ENCODE measurements at regions not wholly inside any gene's neighbourhood (a gene's known extent, or its start where the extent isn't known, plus 50 kb on each side); places are given as distances from the start of the nearest gene placed in this dataset.
"Not testable (repeated sequence)": the region's sequence is repeated elsewhere in the genome, so short reads cannot be mapped to it uniquely, and the experiment has no call there.

DNA sequence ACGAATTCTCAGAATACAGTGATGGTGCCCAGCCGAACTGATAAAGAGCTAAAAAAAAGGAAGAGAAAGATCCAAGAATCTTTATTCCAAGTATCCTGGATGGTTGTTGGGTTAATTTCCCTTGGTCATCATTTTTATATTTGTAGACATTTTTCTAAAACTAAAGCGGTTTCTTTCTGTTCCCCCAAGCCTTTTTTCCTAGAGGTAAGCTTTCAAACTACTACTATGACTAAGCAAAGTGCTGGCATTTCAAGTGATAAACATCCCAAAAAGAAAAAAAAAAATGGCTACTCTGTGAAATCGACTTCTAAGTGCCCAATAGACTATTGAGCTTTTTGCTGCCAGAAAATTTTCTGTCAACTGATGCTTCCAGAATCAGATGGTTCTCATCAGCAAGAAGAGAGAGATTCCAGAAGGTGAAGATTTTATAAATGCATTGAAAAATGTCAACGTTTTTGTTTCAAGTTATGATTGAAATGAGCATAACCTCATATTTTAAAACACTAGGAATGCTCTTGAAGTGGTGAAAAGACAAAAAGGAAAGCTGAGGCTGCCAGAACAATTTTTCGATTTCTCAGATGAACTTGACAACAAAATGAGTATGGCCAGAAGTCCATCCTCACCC, 96.1 kb upstream of the ZC3H11B start:
- H3K4me3 ChIP-seq, result no peak overlapping the region
- no peak overlapping the region for H3K4me2 ChIP-seq
- no peaks in the 10 kb centered on the region for H3K27me3 ChIP-seq
- no peaks in the 10 kb centered on the region for H3K36me3 ChIP-seq
- H3K27ac ChIP-seq, result no peak overlapping the region
- no peak overlapping the region for H3K9ac ChIP-seq
- H4K20me1 ChIP-seq, result no peaks in the 10 kb centered on the region
- no peaks in the 10 kb centered on the region for H3K4me1 ChIP-seq
- TF ChIP-seq Cebpa-rat (IDR thresholded peaks at IDR 0.05), result no peak
- no peaks in the 10 kb centered on the region for H3K9me3 ChIP-seq

- not testable (repeated sequence) for H3K4me2 ChIP-seq
Measured at GRCh38 chr1:219707885-219708284, 95.0 kb upstream of the ZC3H11B start.

GRCh38 chr1:219704331-219704730, 91.4 kb upstream of the ZC3H11B start:
- H3K4me2 ChIP-seq, H3K4me3 ChIP-seq, H3K9me3 ChIP-seq, H3K27me3 ChIP-seq, H4K20me1 ChIP-seq, H3K36me3 ChIP-seq, H3K27ac ChIP-seq, H3K4me1 ChIP-seq, H3K9ac ChIP-seq: not testable (repeated sequence)

More at GRCh38 chr1:219707885-219708284, 95.0 kb upstream of the ZC3H11B start:
- not testable (repeated sequence) for H3K4me1 ChIP-seq, H3K27ac ChIP-seq, H3K4me3 ChIP-seq, H3K27me3 ChIP-seq, H3K36me3 ChIP-seq, H4K20me1 ChIP-seq, H3K9ac ChIP-seq, H3K9me3 ChIP-seq

- no peaks in the 10 kb centered on the region for H4K20me1 ChIP-seq
- no peaks in the 10 kb centered on the region for H3K36me3 ChIP-seq
- H3K27ac ChIP-seq, result no peak overlapping the region
- no peak for TF ChIP-seq Cebpa-rat (IDR thresholded peaks at IDR 0.05)
- H3K9ac ChIP-seq, result no peak overlapping the region
- no peak overlapping the region for H3K4me2 ChIP-seq
- no peaks in the 10 kb centered on the region for H3K9me3 ChIP-seq
- no peaks in the 10 kb centered on the region for H3K27me3 ChIP-seq
- H3K4me1 ChIP-seq, result no peaks in the 10 kb centered on the region
- H3K4me3 ChIP-seq, result no peak overlapping the region
Measured at GRCh38 chr1:219703368-219703639, 90.4 kb upstream of the ZC3H11B start.

DNA sequence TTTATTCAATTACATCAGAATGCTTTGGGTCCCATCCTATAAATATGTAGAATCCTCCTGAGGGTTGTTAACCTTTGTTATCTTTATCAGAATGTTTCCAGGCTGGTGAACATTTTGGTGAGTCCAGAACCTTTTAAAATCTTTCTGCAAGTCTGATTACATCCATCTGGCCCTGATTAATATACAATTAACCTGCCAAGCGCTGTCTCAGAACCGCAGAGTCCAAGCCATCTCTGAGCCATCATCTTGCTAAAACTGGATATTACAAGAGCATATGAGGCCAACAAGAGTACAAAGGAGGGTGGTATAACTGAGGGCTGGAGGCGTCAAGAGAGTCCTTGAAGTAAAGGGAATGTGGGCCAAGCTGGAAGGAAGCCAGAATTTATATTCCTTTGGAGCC, 88.6 kb upstream of the ZC3H11B start:
- no peak overlapping the region for H3K9ac ChIP-seq
- H4K20me1 ChIP-seq, result no peaks in the 10 kb centered on the region
- H3K27ac ChIP-seq, result no peak overlapping the region
- no peaks in the 10 kb centered on the region for H3K27me3 ChIP-seq
- H3K36me3 ChIP-seq, result no peaks in the 10 kb centered on the region
- no peak overlapping the region for H3K4me3 ChIP-seq
- H3K9me3 ChIP-seq, result no peaks in the 10 kb centered on the region
- no peaks in the 10 kb centered on the region for H3K4me1 ChIP-seq
- H3K4me2 ChIP-seq, result no peak overlapping the region
- no peak for TF ChIP-seq Cebpa-rat (IDR thresholded peaks at IDR 0.05)

GRCh38 chr1:219699870-219700269, 87.0 kb upstream of the ZC3H11B start:
- H3K9ac ChIP-seq, result no peak overlapping the region
- H4K20me1 ChIP-seq, result no peaks in the 10 kb centered on the region
- H3K27ac ChIP-seq, result no peak overlapping the region
- no peaks in the 10 kb centered on the region for H3K36me3 ChIP-seq
- no peak overlapping the region for H3K4me2 ChIP-seq
- TF ChIP-seq Cebpa-rat (IDR thresholded peaks at IDR 0.05), result no peak
- no peaks in the 10 kb centered on the region for H3K27me3 ChIP-seq
- no peaks in the 10 kb centered on the region for H3K4me1 ChIP-seq
- no peaks in the 10 kb centered on the region for H3K9me3 ChIP-seq
- no peak overlapping the region for H3K4me3 ChIP-seq

GRCh38 chr1:219697682-219698081, 84.8 kb upstream of the ZC3H11B start:
- Histone ChIP-seq H3K4me2 (no peak overlapping the region), H3K27ac (no peak overlapping the region), H3K36me3 (no peaks in the 10 kb centered on the region), H3K4me1 (no peaks in the 10 kb centered on the region), H3K9ac (no peak overlapping the region), H3K27me3 (no peaks in the 10 kb centered on the region), H3K9me3 (no peaks in the 10 kb centered on the region), H4K20me1 (no peaks in the 10 kb centered on the region), H3K4me3 (no peak overlapping the region)
- TF ChIP-seq Cebpa-rat (IDR thresholded peaks at IDR 0.05), result no peak

- Histone ChIP-seq H3K4me3 (no peak overlapping the region), H3K4me1 (no peaks in the 10 kb centered on the region), H3K36me3 (no peaks in the 10 kb centered on the region), H3K9ac (no peak overlapping the region), H3K27me3 (no peaks in the 10 kb centered on the region), H3K4me2 (no peak overlapping the region), H3K27ac (no peak overlapping the region), H4K20me1 (no peaks in the 10 kb centered on the region), H3K9me3 (no peaks in the 10 kb centered on the region)
- no peak for TF ChIP-seq Cebpa-rat (IDR thresholded peaks at IDR 0.05)
Measured at GRCh38 chr1:219692981-219693380, 80.1 kb upstream of the ZC3H11B start.

DNA sequence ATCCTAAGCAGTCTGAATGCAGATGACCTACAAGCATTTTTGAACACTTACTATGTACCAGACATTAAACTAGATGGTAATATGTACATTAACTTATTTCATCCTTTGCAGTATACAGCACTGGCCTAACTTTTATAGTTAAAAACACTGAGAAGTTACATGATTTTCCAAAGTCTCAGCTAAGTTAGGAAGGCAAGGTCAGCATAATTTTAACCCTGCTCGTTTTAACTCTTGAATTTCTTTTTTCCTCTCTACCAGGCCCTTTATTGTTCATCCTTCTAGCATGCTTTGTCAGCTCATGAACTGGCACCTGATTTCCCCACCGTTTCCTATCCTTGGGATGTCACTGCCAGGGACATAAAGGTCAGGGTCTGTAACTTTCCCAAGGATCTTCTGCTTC, 76.9 kb upstream of the ZC3H11B start:
- no peak overlapping the region for H3K27ac ChIP-seq
- no peak overlapping the region for H3K9ac ChIP-seq
- no peaks in the 10 kb centered on the region for H3K4me1 ChIP-seq
- no peak overlapping the region for H3K4me3 ChIP-seq
- H3K4me2 ChIP-seq, result no peak overlapping the region
- no peaks in the 10 kb centered on the region for H4K20me1 ChIP-seq
- H3K36me3 ChIP-seq, result no peaks in the 10 kb centered on the region
- H3K9me3 ChIP-seq, result no peaks in the 10 kb centered on the region
- H3K27me3 ChIP-seq, result no peaks in the 10 kb centered on the region
- TF ChIP-seq Cebpa-rat (IDR thresholded peaks at IDR 0.05), result no peak

GRCh38 chr1:219687779-219688178, 74.9 kb upstream of the ZC3H11B start:
- no peaks in the 10 kb centered on the region for H3K4me1 ChIP-seq
- H3K9me3 ChIP-seq, result no peaks in the 10 kb centered on the region
- H3K27ac ChIP-seq, result no peak overlapping the region
- H4K20me1 ChIP-seq, result no peaks in the 10 kb centered on the region
- no peak overlapping the region for H3K9ac ChIP-seq
- no peak overlapping the region for H3K4me3 ChIP-seq
- no peaks in the 10 kb centered on the region for H3K36me3 ChIP-seq
- H3K27me3 ChIP-seq, result no peaks in the 10 kb centered on the region
- no peak overlapping the region for H3K4me2 ChIP-seq
- no peak for TF ChIP-seq Cebpa-rat (IDR thresholded peaks at IDR 0.05)

DNA sequence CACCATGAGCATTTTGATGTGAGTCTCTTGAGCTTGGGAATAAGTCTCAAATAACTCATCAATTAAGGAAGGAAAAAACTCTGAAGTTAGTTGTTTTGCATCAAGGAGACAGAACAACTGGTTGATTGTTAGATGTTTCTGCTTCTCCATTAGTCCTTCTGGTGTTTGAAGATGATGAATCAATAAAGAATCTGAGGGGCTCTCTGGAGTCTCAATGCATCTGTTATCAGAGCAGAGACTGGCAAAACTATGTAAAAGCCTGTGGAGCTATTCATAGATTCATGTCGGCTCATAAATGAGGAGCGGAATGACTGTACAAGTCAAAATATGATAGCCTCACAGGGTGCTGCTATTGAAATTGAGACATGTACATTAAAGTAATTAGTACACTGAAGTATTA, 73.3 kb upstream of the ZC3H11B start:
- H3K9me3 ChIP-seq, result no peaks in the 10 kb centered on the region
- H3K4me1 ChIP-seq, result no peaks in the 10 kb centered on the region
- H3K27ac ChIP-seq, result no peak overlapping the region
- H4K20me1 ChIP-seq, result no peaks in the 10 kb centered on the region
- no peak overlapping the region for H3K4me3 ChIP-seq
- no peaks in the 10 kb centered on the region for H3K27me3 ChIP-seq
- no peak for TF ChIP-seq Cebpa-rat (IDR thresholded peaks at IDR 0.05)
- H3K9ac ChIP-seq, result no peak overlapping the region
- H3K36me3 ChIP-seq, result no peaks in the 10 kb centered on the region
- H3K4me2 ChIP-seq, result no peak overlapping the region
